NCI-H2227 (cell line): ENCODE measurements at regions not wholly inside any gene's neighbourhood (a gene's known extent, or its start where the extent isn't known, plus 50 kb on each side); places are given as distances from the start of the nearest gene placed in this dataset.

Experiments used
- DNase-seq: peaks from one replicate; lab custom pipeline; 2025; ENCODE audit not compliant: unreplicated experiment; lab: John Stamatoyannopoulos, UW

- DNase-seq = no peak
Measured at GRCh38 chr2:125456693-125457363, 1199.1 kb upstream of the GYPC start.

GRCh38 chr2:125471963-125472362 is 1184.0 kb upstream of the GYPC start:
- DNase-seq = peak; percentile 41

GRCh38 chr2:125479143-125479636 is 1176.8 kb upstream of the GYPC start:
- no peak for DNase-seq

GRCh38 chr2:125490308-125490707 is 1165.7 kb upstream of the GYPC start:
- DNase-seq = no peak

- no peak for DNase-seq
Measured at GRCh38 chr2:125491663-125492062, 1164.3 kb upstream of the GYPC start.

- DNase-seq = no peak
Measured at GRCh38 chr2:125512313-125512712, 1143.6 kb upstream of the GYPC start.

GRCh38 chr2:125516496-125517109 is 1139.4 kb upstream of the GYPC start:
- DNase-seq = peak; percentile 8

- DNase-seq = no peak
Measured at GRCh38 chr2:125526093-125526492, 1129.9 kb upstream of the GYPC start.

GRCh38 chr2:125535089-125535488 is 1120.9 kb upstream of the GYPC start:
- no peak for DNase-seq

- DNase-seq = no peak
Measured at GRCh38 chr2:125543968-125544514, 1111.9 kb upstream of the GYPC start.

- DNase-seq = no peak
Measured at GRCh38 chr2:125553768-125554167, 1102.2 kb upstream of the GYPC start.

GRCh38 chr2:125554956-125555355 is 1101.0 kb upstream of the GYPC start:
- no peak for DNase-seq

- DNase-seq = no peak
Measured at GRCh38 chr2:125559186-125559585, 1096.8 kb upstream of the GYPC start.

GRCh38 chr2:125560855-125561254 is 1095.1 kb upstream of the GYPC start:
- DNase-seq = no peak

- no peak for DNase-seq
Measured at GRCh38 chr2:125561302-125561701, 1094.7 kb upstream of the GYPC start.

GRCh38 chr2:125562924-125563323 is 1093.0 kb upstream of the GYPC start:
- no peak for DNase-seq

- DNase-seq = no peak
Measured at GRCh38 chr2:125564471-125564870, 1091.5 kb upstream of the GYPC start.

- no peak for DNase-seq
Measured at GRCh38 chr2:125566422-125566821, 1089.5 kb upstream of the GYPC start.

GRCh38 chr2:125567100-125567499 is 1088.9 kb upstream of the GYPC start:
- DNase-seq = no peak

GRCh38 chr2:125572660-125573059 is 1083.3 kb upstream of the GYPC start:
- DNase-seq = no peak

- no peak for DNase-seq
Measured at GRCh38 chr2:125573432-125573831, 1082.5 kb upstream of the GYPC start.

GRCh38 chr2:125576558-125576957 is 1079.4 kb upstream of the GYPC start:
- no peak for DNase-seq
